Naive thymus-derived CD4-positive, alpha-beta T cell (primary cell): ENCODE measurements at regions not wholly inside any gene's neighbourhood (a gene's known extent, or its start where the extent isn't known, plus 50 kb on each side); places are given as distances from the start of the nearest gene placed in this dataset.

ENCODE experiments used
- ATAC-seq: fragments of 150-1000 bp; cut with Tn5 transposase; 2 replicates; pipeline ENCODE4 v1.10.0; 2021; ENCODE audit warnings: mild to moderate bottlenecking, moderate library complexity
- CTCF ChIA-PET: fragments of 350-600 bp; sonication (Branson Sonifier 250); formaldehyde crosslinking; loops from one replicate; lab custom pipeline; 2021; ENCODE audit warnings: antibody characterized with exemption; lab: Charles Lee
- POLR2A ChIA-PET: fragments of 350-600 bp; sonication (Branson Sonifier 250); formaldehyde crosslinking; loops from one replicate; lab custom pipeline; 2021; ENCODE audit warnings: antibody characterized with exemption, inconsistent platforms; lab: Charles Lee
- DNase-seq, 9 donors: peaks; one replicate each; pipeline versions ENCODE4 v3.0.0 to v3.0.0-alpha.2; 2020 to 2022; ENCODE audit warnings: mixed read lengths in 1 of 9
- H3K27ac ChIP-seq: one replicate; pipeline ENCODE4 v1.7.0; 2013; ENCODE audit warnings: mild to moderate bottlenecking, low read depth, low read length, moderate library complexity
- H3K27me3 ChIP-seq, 2 donors: one replicate each; pipeline ENCODE4 v1.7.0; 2013; ENCODE audit warnings: low read length in 2 of 2, mild to moderate bottlenecking in 2 of 2, moderate library complexity in 2 of 2; ENCODE audit not compliant: control insufficient read depth in 2 of 2, insufficient read depth in 2 of 2
- H3K36me3 ChIP-seq, 3 experiments: 1 replicate in 2 of 3; 2 replicates in 1 of 3; pipeline ENCODE4 v1.7.0; 2013; ENCODE audit warnings: low read length in 3 of 3, mild to moderate bottlenecking in 3 of 3, moderate library complexity in 1 of 3; ENCODE audit not compliant: insufficient read depth in 3 of 3, control insufficient read depth in 2 of 3
- H3K4me1 ChIP-seq, 2 donors: one replicate each; pipeline ENCODE4 v1.7.0; 2013; ENCODE audit warnings: low read length in 2 of 2, mild to moderate bottlenecking in 2 of 2, moderate library complexity in 1 of 2; ENCODE audit not compliant: control insufficient read depth in 2 of 2, insufficient read depth in 2 of 2
- H3K4me3 ChIP-seq: 2 replicates; pipeline ENCODE4 v1.7.0; 2013; ENCODE audit warnings: mild to moderate bottlenecking, low read length
- H3K9me3 ChIP-seq, 3 experiments: 1 replicate in 2 of 3; 2 replicates in 1 of 3; pipeline ENCODE4 v1.7.0; 2013; ENCODE audit warnings: low read length in 3 of 3; ENCODE audit not compliant: control insufficient read depth in 2 of 3
- H3K27ac Mint-ChIP-seq, 9 donors: one replicate each; pipeline ENCODE4 v1.8.0; 2020 to 2022; ENCODE audit warnings: mixed read lengths in 9 of 9, mild to moderate bottlenecking in 8 of 9, moderate library complexity in 5 of 9, inconsistent platforms in 2 of 9
- H3K27me3 Mint-ChIP-seq, 5 donors: one replicate each; pipeline ENCODE4 v1.8.0; 2021 to 2022; ENCODE audit warnings: mixed read lengths in 5 of 5, mild to moderate bottlenecking in 1 of 5
- H3K36me3 Mint-ChIP-seq, 5 donors: one replicate each; pipeline ENCODE4 v1.8.0; 2020 to 2022; ENCODE audit warnings: mixed read lengths in 5 of 5, mild to moderate bottlenecking in 3 of 5, inconsistent platforms in 1 of 5
- H3K4me1 Mint-ChIP-seq, 7 donors: one replicate each; pipeline ENCODE4 v1.8.0; 2020 to 2022; ENCODE audit warnings: mixed read lengths in 7 of 7, mild to moderate bottlenecking in 3 of 7, inconsistent platforms in 1 of 7
- H3K4me3 Mint-ChIP-seq, 10 donors: one replicate each; pipeline ENCODE4 v1.8.0; 2020 to 2022; ENCODE audit warnings: mild to moderate bottlenecking in 10 of 10, mixed read lengths in 10 of 10, moderate library complexity in 6 of 10, inconsistent platforms in 2 of 10
- H3K9me3 Mint-ChIP-seq, 11 donors: one replicate each; pipeline ENCODE4 v1.8.0; 2020 to 2022; ENCODE audit warnings: mixed read lengths in 11 of 11, mild to moderate bottlenecking in 4 of 11, inconsistent platforms in 1 of 11, moderate library complexity in 1 of 11
- intact Hi-C, 2 donors: fragments of 100-400 bp; cut with micrococcal nuclease; formaldehyde crosslinking; loops; one replicate each; pipeline ENCODE4 v1.15.1; 2023

GRCh38 chr10:31595992-31596391 is 277.0 kb downstream of the ZEB1 start:
- H3K27me3 Mint-ChIP-seq, result peaks cover 10 to 26% (median 14%) of the 10 kb centered on the region in 5 donors
- peaks cover 0 to 10% (median 0%) of the 10 kb centered on the region in 7 donors for H3K4me1 Mint-ChIP-seq
- H3K36me3 ChIP-seq, result no peaks in the 10 kb centered on the region
- no peak overlapping the region for H3K27ac Mint-ChIP-seq
- ChIA-PET POLR2A (no interaction called here), CTCF (no interaction called here)
- no peak for ATAC-seq
- no peak overlapping the region for H3K4me3 Mint-ChIP-seq
- peaks cover 0 to 9% (median 0%) of the 10 kb centered on the region in 3 experiments for H3K9me3 ChIP-seq
- intact Hi-C loops, result no loop called here
- H3K27ac ChIP-seq, result no peak overlapping the region
- peaks cover 0 to 11% (median 6%) of the 10 kb centered on the region in 5 donors for H3K36me3 Mint-ChIP-seq
- H3K4me1 ChIP-seq, result no peaks in the 10 kb centered on the region
- no peak for DNase-seq
- no peak overlapping the region for H3K4me3 ChIP-seq
- H3K9me3 Mint-ChIP-seq, result peaks cover 3 to 25% (median 18%) of the 10 kb centered on the region in 11 donors
- H3K27me3 ChIP-seq, result no peaks in the 10 kb centered on the region

DNA sequence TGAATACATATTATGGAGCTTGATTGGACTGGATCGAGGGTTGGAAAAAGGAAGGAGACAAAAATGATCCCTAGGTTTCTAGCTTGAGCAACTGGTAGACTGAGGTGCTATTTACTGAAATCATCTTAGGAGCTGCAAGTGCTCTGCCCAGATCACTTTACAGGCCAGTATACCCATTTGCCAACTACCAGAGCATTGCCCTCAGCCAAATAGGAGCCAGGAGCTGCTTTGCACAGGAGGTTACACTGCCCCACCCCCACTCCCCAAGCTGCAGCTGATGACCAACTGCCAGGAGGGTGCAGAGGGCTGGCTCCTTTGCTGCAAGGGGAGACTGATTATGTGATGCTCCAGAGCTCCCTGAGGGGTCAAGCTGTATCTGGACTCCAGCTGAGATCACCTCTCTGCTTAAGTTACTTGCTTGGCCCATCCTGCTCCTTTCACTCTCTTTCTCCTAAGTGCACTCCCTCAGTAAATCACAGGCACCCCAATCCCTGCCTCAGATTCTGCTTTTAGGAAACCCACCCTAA is 275.4 kb downstream of the ZEB1 start:
- H3K4me3 ChIP-seq, result no peak overlapping the region
- no peaks in the 10 kb centered on the region for H3K36me3 ChIP-seq
- POLR2A ChIA-PET, result no interaction called here
- intact Hi-C loops, result no loop called here
- CTCF ChIA-PET, result no interaction called here
- no peak overlapping the region for H3K4me3 Mint-ChIP-seq
- H3K4me1 ChIP-seq, result no peaks in the 10 kb centered on the region
- no peaks in the 10 kb centered on the region for H3K27me3 ChIP-seq
- DNase-seq, result no peak
- no peaks in the 10 kb centered on the region for H3K4me1 Mint-ChIP-seq
- H3K9me3 Mint-ChIP-seq, result peaks cover 3 to 35% (median 21%) of the 10 kb centered on the region in 11 donors
- ATAC-seq, result no peak
- peaks cover 0 to 9% (median 0%) of the 10 kb centered on the region in 3 experiments for H3K9me3 ChIP-seq
- peaks cover 11 to 38% (median 22%) of the 10 kb centered on the region in 5 donors for H3K27me3 Mint-ChIP-seq
- H3K27ac ChIP-seq, result no peak overlapping the region
- H3K36me3 Mint-ChIP-seq, result peaks cover 0 to 11% (median 6%) of the 10 kb centered on the region in 5 donors
- no peak overlapping the region for H3K27ac Mint-ChIP-seq

DNA sequence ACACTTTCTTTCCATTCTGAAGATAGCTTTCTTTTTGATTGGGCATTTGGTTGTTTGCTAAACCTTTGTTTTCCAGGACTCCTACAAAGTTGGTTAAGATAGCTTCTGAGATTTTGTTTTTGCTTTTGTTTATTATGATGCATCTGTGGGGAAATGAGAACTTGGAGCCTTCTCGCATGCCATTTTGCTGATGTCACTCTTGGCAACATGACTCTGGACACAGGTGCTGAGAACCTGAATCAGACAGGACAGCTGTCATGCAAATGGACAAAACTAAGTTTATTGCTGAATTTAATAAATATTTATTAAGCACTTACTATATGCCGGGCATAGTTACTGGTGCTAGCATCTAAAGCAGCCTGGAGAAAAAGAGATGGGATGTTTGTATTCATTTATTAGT is 274.1 kb downstream of the ZEB1 start:
- ChIA-PET CTCF (no interaction called here), POLR2A (no interaction called here)
- ATAC-seq (no peak), DNase-seq (no peak)
- Histone ChIP-seq H3K36me3 (no peaks in the 10 kb centered on the region), H3K4me3 (no peak overlapping the region), H3K27me3 (no peaks in the 10 kb centered on the region), H3K9me3 (peaks cover 0 to 9% (median 0%) of the 10 kb centered on the region in 3 experiments), H3K4me1 (no peaks in the 10 kb centered on the region), H3K27ac (no peak overlapping the region)
- H3K4me1 Mint-ChIP-seq, result no peaks in the 10 kb centered on the region
- H3K36me3 Mint-ChIP-seq, result peaks cover 0 to 11% (median 6%) of the 10 kb centered on the region in 5 donors
- peaks cover 3 to 35% (median 21%) of the 10 kb centered on the region in 11 donors for H3K9me3 Mint-ChIP-seq
- H3K27ac Mint-ChIP-seq, result no peak overlapping the region
- peaks cover 11 to 45% (median 22%) of the 10 kb centered on the region in 5 donors for H3K27me3 Mint-ChIP-seq
- no peak overlapping the region for H3K4me3 Mint-ChIP-seq
- intact Hi-C loops, result no loop called here

GRCh38 chr10:31591569-31591968 is 272.6 kb downstream of the ZEB1 start:
- DNase-seq (no peak), ATAC-seq (no peak)
- H3K27me3 ChIP-seq, result no peaks in the 10 kb centered on the region
- no peaks in the 10 kb centered on the region for H3K4me1 ChIP-seq
- H3K4me3 ChIP-seq, result no peak overlapping the region
- Mint-ChIP-seq H3K36me3 (peaks cover 0 to 11% (median 6%) of the 10 kb centered on the region in 5 donors), H3K9me3 (peaks cover 3 to 42% (median 22%) of the 10 kb centered on the region in 11 donors), H3K27ac (no peak overlapping the region), H3K27me3 (peaks cover 14 to 54% (median 27%) of the 10 kb centered on the region in 5 donors), H3K4me1 (peaks cover 0 to 6% (median 6%) of the 10 kb centered on the region in 7 donors), H3K4me3 (no peak overlapping the region)
- no peak overlapping the region for H3K27ac ChIP-seq
- intact Hi-C loops, result no loop called here
- ChIA-PET POLR2A (no interaction called here), CTCF (no interaction called here)
- peaks cover 0 to 9% (median 0%) of the 10 kb centered on the region in 3 experiments for H3K9me3 ChIP-seq
- no peaks in the 10 kb centered on the region for H3K36me3 ChIP-seq

DNA sequence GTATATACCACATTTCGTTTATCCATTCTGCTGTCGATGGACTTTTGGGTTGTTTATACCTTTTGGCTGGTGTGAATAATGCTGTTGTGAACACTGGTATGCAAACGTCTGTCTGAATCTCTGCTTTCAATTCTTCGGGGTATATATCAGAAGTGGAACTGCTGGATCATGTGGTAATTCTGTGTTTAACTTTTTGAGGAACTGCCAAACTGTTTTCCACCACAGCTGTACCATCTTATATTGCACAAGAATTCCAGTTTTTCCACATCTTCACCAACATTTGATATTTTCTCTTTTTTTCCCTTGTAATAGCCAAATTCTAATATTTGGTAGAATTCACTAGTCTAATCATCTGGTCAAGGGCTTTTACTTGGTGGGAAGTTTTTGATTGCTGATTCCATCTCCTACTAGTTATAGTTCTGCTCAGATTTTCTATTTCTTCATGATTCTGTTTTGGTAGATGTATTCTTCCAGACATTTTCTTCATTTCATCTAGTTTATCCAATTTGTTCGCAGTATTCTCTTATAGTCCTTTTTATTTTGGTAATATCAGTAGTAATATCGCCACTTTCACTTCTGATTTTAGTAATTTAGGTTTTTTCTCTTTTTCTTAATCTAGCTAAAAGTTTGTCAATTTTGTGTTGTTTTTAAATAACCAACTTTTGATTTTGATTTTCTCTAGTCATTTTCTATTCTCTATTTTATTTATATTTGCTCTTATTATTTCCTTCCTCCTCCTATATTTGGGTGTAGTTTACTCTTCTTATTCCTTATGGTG is 271.2 kb downstream of the ZEB1 start:
- DNase-seq (no peak), ATAC-seq (no peak)
- Mint-ChIP-seq H3K36me3 (peaks cover 0 to 11% (median 6%) of the 10 kb centered on the region in 5 donors), H3K4me3 (no peak overlapping the region), H3K27ac (no peak overlapping the region), H3K9me3 (peaks cover 3 to 42% (median 22%) of the 10 kb centered on the region in 11 donors), H3K27me3 (peaks cover 14 to 63% (median 34%) of the 10 kb centered on the region in 5 donors), H3K4me1 (peaks cover 0 to 8% (median 6%) of the 10 kb centered on the region in 7 donors)
- no peaks in the 10 kb centered on the region for H3K4me1 ChIP-seq
- H3K27ac ChIP-seq, result no peak overlapping the region
- CTCF ChIA-PET, result no interaction called here
- H3K9me3 ChIP-seq, result peaks cover 0 to 9% (median 0%) of the 10 kb centered on the region in 3 experiments
- POLR2A ChIA-PET, result no interaction called here
- H3K4me3 ChIP-seq, result no peak overlapping the region
- no peaks in the 10 kb centered on the region for H3K36me3 ChIP-seq
- no peaks in the 10 kb centered on the region for H3K27me3 ChIP-seq
- intact Hi-C loops, result no loop called here

DNA sequence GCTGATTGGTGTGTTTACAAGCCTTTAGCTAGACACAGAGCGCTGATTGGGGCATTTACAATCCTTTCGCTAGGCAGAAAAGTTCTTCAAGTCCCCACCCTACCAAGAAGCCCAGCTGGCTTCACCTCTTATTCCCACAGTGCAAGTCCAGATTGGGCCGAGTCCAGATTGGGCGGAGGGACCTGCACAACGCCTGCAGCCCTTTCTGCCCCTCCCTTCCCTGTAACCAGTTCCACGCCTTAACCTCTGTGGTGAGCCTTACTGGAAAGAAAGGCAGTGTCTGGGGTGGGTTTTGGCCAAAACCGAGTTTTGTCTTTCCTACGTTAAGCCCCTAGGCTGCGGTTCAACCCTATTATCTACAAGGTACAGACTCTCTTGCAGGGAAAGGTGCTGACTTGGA is 268.7 kb downstream of the ZEB1 start:
- H3K27me3 Mint-ChIP-seq, result peaks cover 12 to 67% (median 36%) of the 10 kb centered on the region in 5 donors
- Histone ChIP-seq H3K4me1 (no peaks in the 10 kb centered on the region), H3K27me3 (no peaks in the 10 kb centered on the region), H3K36me3 (no peaks in the 10 kb centered on the region), H3K27ac (no peak overlapping the region), H3K9me3 (peaks cover 0 to 9% (median 0%) of the 10 kb centered on the region in 3 experiments), H3K4me3 (no peak overlapping the region)
- DNase-seq, result no peak
- H3K36me3 Mint-ChIP-seq, result peaks cover 0 to 11% (median 5%) of the 10 kb centered on the region in 5 donors
- no peak for ATAC-seq
- intact Hi-C loops, result no loop called here
- ChIA-PET POLR2A (no interaction called here), CTCF (no interaction called here)
- H3K27ac Mint-ChIP-seq, result no peak overlapping the region
- H3K4me1 Mint-ChIP-seq, result peaks cover 0 to 8% (median 6%) of the 10 kb centered on the region in 7 donors
- H3K4me3 Mint-ChIP-seq, result peak overlapping the region in 1 of 10 donors; percentile 55
- peaks cover 0 to 37% (median 18%) of the 10 kb centered on the region in 11 donors for H3K9me3 Mint-ChIP-seq
